ENCODE measurements at regions not wholly inside any gene's neighbourhood (a gene's known extent, or its start where the extent isn't known, plus 50 kb on each side); places are given as distances from the start of the nearest gene placed in this dataset.

DNA sequence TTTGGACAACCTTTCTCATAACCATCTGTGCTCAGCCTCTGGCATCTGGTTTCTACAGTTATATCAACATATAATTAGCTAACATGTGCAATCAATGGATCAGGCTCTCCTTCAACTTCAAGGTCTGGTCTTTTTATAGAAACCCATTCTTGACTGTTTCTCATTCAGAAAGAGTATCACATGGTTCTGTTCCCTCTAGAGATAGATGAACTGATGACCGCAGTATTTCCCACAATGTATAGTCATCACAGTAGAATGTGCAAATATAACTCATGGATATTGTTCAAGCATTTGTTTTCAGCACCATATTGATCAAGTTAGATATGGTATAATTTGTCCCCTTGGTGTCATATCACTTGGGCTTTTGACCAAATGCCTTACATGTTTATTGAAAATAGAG, 656.2 kb downstream of the FRK start:
- intact Hi-C loops (cut with micrococcal nuclease; ENCODE audit: unreplicated experiment), result no loop called here
- Mint-ChIP-seq H3K27ac (ENCODE audit: unreplicated experiment) (no peak overlapping the region), H3K4me3 (ENCODE audit: low read depth, unreplicated experiment) (no peak overlapping the region), H3K4me1 (ENCODE audit: low read depth, unreplicated experiment) (no peaks in the 10 kb centered on the region), H3K9me3 (ENCODE audit: low read depth, unreplicated experiment) (no peaks in the 10 kb centered on the region), H3K36me3 (ENCODE audit: insufficient read depth, unreplicated experiment) (no peaks in the 10 kb centered on the region), H3K27me3 (ENCODE audit: unreplicated experiment) (no peaks in the 10 kb centered on the region)
- no TSS peak for BruUV-seq (replicated peaks)
- TF ChIP-seq, protein P1, sequence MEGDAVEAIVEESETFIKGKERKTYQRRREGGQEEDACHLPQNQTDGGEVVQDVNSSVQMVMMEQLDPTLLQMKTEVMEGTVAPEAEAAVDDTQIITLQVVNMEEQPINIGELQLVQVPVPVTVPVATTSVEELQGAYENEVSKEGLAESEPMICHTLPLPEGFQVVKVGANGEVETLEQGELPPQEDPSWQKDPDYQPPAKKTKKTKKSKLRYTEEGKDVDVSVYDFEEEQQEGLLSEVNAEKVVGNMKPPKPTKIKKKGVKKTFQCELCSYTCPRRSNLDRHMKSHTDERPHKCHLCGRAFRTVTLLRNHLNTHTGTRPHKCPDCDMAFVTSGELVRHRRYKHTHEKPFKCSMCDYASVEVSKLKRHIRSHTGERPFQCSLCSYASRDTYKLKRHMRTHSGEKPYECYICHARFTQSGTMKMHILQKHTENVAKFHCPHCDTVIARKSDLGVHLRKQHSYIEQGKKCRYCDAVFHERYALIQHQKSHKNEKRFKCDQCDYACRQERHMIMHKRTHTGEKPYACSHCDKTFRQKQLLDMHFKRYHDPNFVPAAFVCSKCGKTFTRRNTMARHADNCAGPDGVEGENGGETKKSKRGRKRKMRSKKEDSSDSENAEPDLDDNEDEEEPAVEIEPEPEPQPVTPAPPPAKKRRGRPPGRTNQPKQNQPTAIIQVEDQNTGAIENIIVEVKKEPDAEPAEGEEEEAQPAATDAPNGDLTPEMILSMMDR (IDR thresholded peaks at IDR 0.05; ENCODE audit: unreplicated experiment), result no peak
- DNase-seq, result no peak
- CTCF ChIA-PET, result no interaction called here

DNA sequence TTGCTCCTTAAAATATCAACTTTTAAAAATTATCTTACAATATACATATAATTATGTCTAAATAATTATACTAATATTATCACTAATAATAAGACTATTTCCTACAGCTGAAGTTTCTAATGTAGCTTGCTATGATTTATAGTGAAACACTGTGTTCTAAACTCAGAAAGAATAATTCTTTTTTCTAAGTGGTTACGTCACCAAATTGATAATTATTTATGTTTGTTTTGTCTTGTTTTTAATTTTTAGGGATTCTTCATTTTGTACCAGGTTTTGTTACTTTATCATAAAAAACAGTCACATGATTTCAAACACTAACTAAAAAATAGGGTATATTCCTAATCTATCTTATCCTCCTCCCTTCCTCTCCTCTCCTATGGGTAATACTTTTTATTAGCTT, 662.1 kb downstream of the FRK start:
- no peak for DNase-seq
- H3K9me3 Mint-ChIP-seq (ENCODE audit: low read depth, unreplicated experiment), result peaks cover 3% of the 10 kb centered on the region
- intact Hi-C loops (cut with micrococcal nuclease; ENCODE audit: unreplicated experiment), result no loop called here
- H3K36me3 Mint-ChIP-seq (ENCODE audit: insufficient read depth, unreplicated experiment), result no peaks in the 10 kb centered on the region
- no peak overlapping the region for H3K27ac Mint-ChIP-seq (ENCODE audit: unreplicated experiment)
- no peak overlapping the region for H3K4me3 Mint-ChIP-seq (ENCODE audit: low read depth, unreplicated experiment)
- TF ChIP-seq, protein P1 (IDR thresholded peaks at IDR 0.05; ENCODE audit: unreplicated experiment), result no peak
- CTCF ChIA-PET, result no interaction called here
- H3K27me3 Mint-ChIP-seq (ENCODE audit: unreplicated experiment), result no peaks in the 10 kb centered on the region
- no TSS peak for BruUV-seq (replicated peaks)
- no peaks in the 10 kb centered on the region for H3K4me1 Mint-ChIP-seq (ENCODE audit: low read depth, unreplicated experiment)

DNA sequence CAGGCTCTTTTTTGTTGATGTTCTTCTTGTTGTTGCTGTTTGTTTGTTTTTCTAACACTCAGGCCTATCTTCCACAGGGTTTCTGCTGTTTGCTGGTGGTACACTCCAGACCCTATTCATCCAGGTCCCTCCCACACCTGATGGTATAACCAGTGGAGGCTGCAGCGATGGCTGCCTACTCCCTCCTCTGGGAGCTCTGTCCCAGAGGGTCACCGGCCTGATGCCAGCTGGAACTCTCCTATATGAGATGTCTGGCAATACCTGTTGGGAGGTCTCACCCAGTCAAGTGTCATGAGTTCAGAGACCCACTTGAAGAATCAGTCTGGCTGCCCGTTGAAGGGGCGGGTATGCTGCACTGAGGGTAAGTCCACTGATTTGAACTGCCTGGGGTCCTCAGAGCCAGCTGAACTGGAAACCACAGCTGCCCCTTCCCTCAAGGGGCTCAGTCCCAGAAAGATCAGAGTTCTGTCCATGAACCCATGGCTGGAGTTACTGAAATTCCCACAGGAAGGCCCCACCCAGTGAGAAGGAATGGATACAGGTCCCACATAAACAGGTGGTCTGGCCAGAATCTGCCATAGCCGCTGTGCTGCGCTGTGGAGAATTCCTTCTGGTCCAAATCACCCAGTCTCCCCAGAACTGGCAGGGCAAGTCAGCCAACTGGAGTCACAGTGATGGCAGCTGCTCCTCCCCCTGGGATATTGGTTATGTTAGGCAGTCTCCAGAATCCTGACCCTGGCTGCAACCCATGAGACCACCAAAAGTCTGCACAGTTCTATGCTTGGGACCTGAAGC, 664.4 kb downstream of the FRK start:
- no peak overlapping the region for H3K4me3 Mint-ChIP-seq (ENCODE audit: low read depth, unreplicated experiment)
- peaks cover 17% of the 10 kb centered on the region for H3K9me3 Mint-ChIP-seq (ENCODE audit: low read depth, unreplicated experiment)
- intact Hi-C loops (cut with micrococcal nuclease; ENCODE audit: unreplicated experiment), result no loop called here
- no peaks in the 10 kb centered on the region for H3K36me3 Mint-ChIP-seq (ENCODE audit: insufficient read depth, unreplicated experiment)
- BruUV-seq (replicated peaks), result no TSS peak
- H3K4me1 Mint-ChIP-seq (ENCODE audit: low read depth, unreplicated experiment), result no peaks in the 10 kb centered on the region
- H3K27me3 Mint-ChIP-seq (ENCODE audit: unreplicated experiment), result no peaks in the 10 kb centered on the region
- H3K27ac Mint-ChIP-seq (ENCODE audit: unreplicated experiment), result no peak overlapping the region
- TF ChIP-seq, protein P1 (IDR thresholded peaks at IDR 0.05; ENCODE audit: unreplicated experiment), result no peak
- no peak for DNase-seq
- CTCF ChIA-PET, result interaction anchor here (0.6 kb wide), 1 partner anchor 221 kb away, joined by 3 read pairs; no protein-coding TSS in a partner anchor

DNA sequence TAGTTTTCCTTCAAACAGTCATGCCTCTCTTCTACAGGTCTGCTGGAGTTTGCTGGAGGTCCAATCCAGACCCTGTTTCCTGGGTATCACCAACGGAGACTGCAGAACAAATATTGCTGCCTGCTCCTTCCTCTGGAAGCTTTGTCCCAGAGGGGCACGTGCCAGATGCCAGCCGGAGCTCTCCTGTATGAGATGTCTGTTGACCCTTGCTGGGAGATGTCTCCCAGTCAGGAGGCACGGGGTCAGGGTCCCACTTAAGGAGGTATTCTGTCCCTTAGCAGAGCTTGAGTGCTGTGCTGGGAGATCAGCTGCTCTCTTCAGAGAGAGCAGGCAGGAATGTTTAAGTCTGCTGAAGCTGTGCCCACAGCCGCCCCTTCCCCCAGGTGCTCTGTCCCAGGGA, 666.9 kb downstream of the FRK start:
- CTCF ChIA-PET, result no interaction called here

More for the DNA sequence above, 666.9 kb downstream of the FRK start:
- no peaks in the 10 kb centered on the region for H3K27me3 Mint-ChIP-seq (ENCODE audit: unreplicated experiment)
- H3K36me3 Mint-ChIP-seq (ENCODE audit: insufficient read depth, unreplicated experiment), result no peaks in the 10 kb centered on the region
- intact Hi-C loops (cut with micrococcal nuclease; ENCODE audit: unreplicated experiment), result no loop called here
- H3K27ac Mint-ChIP-seq (ENCODE audit: unreplicated experiment), result no peak overlapping the region
- BruUV-seq (replicated peaks), result no TSS peak
- H3K4me1 Mint-ChIP-seq (ENCODE audit: low read depth, unreplicated experiment), result no peaks in the 10 kb centered on the region
- no peak overlapping the region for H3K4me3 Mint-ChIP-seq (ENCODE audit: low read depth, unreplicated experiment)
- TF ChIP-seq, protein P1 (IDR thresholded peaks at IDR 0.05; ENCODE audit: unreplicated experiment), result no peak
- H3K9me3 Mint-ChIP-seq (ENCODE audit: low read depth, unreplicated experiment), result peaks cover 20% of the 10 kb centered on the region
- DNase-seq, result no peak

Data from Calu3 (cell line).